Loucy (cell line): ENCODE measurements at regions not wholly inside any gene's neighbourhood (a gene's known extent, or its start where the extent isn't known, plus 50 kb on each side); places are given as distances from the start of the nearest gene placed in this dataset.

Source experiments
- CTCF ChIP-seq: fragments of 200-600 bp; sonication (generic); conservative IDR thresholded peaks from 2 replicates; pipeline ENCODE4 v1.5.1; 2014; ENCODE audit warnings: mild to moderate bottlenecking, antibody characterized with exemption, low read length
- EZH2phosphoT487 ChIP-seq: fragments of 200-600 bp; IDR thresholded peaks from 2 replicates; pipeline ENCODE4 v1.6.1; 2018; ENCODE audit warnings: antibody characterized with exemption, mild to moderate bottlenecking, moderate library complexity, borderline replicate concordance

GRCh38 chr3:82306189-82306588 lies 544.7 kb upstream of the GBE1 start:
- no peak for TF ChIP-seq CTCF
- TF ChIP-seq EZH2phosphoT487, result no peak
